GM18858 (cell line): ENCODE measurements at regions not wholly inside any gene's neighbourhood (a gene's known extent, or its start where the extent isn't known, plus 50 kb on each side); places are given as distances from the start of the nearest gene placed in this dataset.

Experiments
- ATAC-seq: cut with Tn5 transposase; IDR thresholded peaks from one replicate; pipeline ENCODE4 v1.9.1; 2021; ENCODE audit not compliant: unreplicated experiment

DNA sequence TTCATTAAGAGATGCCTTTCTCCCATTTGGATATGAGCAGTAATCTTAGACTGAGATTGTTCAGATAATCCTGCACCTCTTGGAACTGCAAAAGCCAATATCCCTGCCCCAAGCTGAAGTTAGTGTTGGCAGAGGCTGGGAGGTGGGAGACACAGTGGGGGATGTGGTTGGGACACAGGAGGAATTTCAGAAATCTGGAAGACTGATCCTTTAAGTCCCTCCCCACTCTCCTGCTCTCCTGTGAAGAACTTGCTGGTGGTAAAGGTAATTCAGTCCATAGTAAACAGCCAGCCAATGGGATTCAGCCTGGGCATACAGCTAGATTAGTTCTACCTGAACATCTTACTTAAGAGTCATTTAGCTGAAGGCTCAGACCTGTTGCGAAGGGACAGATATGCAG lies 50.0 kb upstream of the TMEM178A start:
- ATAC-seq: no peak
